Putamen (tissue), 1 donor: ENCODE measurements at regions not wholly inside any gene's neighbourhood (a gene's known extent, or its start where the extent isn't known, plus 50 kb on each side); places are given as distances from the start of the nearest gene placed in this dataset.

Experiments
- DNase-seq: peaks from one replicate; pipeline ENCODE4 v3.0.0-alpha.2; 2016; ENCODE audit warnings: low spot score

- DNase-seq = no peak
Measured at GRCh38 chr13:97631158-97631557, 197.2 kb downstream of the RAP2A start.

- DNase-seq = no peak
Measured at GRCh38 chr13:97639236-97639635, 205.3 kb downstream of the RAP2A start.

GRCh38 chr13:97640268-97640667, 206.3 kb downstream of the RAP2A start:
- no peak for DNase-seq

- no peak for DNase-seq
Measured at GRCh38 chr13:97648171-97648880, 214.4 kb downstream of the RAP2A start.

GRCh38 chr13:97648881-97649224, 214.9 kb downstream of the RAP2A start:
- DNase-seq = no peak

- no peak for DNase-seq
Measured at GRCh38 chr13:97653443-97654140, 219.6 kb downstream of the RAP2A start.

GRCh38 chr13:97654236-97654635, 220.3 kb downstream of the RAP2A start:
- DNase-seq = no peak

GRCh38 chr13:97658556-97658955, 224.6 kb downstream of the RAP2A start:
- no peak for DNase-seq

- no peak for DNase-seq
Measured at GRCh38 chr13:97659602-97660001, 225.6 kb downstream of the RAP2A start.

GRCh38 chr13:97660594-97661260, 226.8 kb downstream of the RAP2A start:
- DNase-seq = no peak

- DNase-seq = no peak
Measured at GRCh38 chr13:97686594-97686993, 252.6 kb downstream of the RAP2A start.

- no peak for DNase-seq
Measured at GRCh38 chr13:97692628-97693027, 258.7 kb downstream of the RAP2A start.

- DNase-seq = no peak
Measured at GRCh38 chr13:97695684-97696083, 257.8 kb upstream of the IPO5 start.

- no peak for DNase-seq
Measured at GRCh38 chr13:97696921-97697320, 256.6 kb upstream of the IPO5 start.

GRCh38 chr13:97700306-97700848, 253.1 kb upstream of the IPO5 start:
- DNase-seq = no peak

- DNase-seq = no peak
Measured at GRCh38 chr13:97702614-97703013, 250.9 kb upstream of the IPO5 start.

- DNase-seq = no peak
Measured at GRCh38 chr13:97710797-97711196, 242.7 kb upstream of the IPO5 start.

- no peak for DNase-seq
Measured at GRCh38 chr13:97712770-97713169, 240.7 kb upstream of the IPO5 start.

GRCh38 chr13:97715763-97716162, 237.7 kb upstream of the IPO5 start:
- DNase-seq = no peak

- no peak for DNase-seq
Measured at GRCh38 chr13:97716746-97717145, 236.7 kb upstream of the IPO5 start.

- no peak for DNase-seq
Measured at GRCh38 chr13:97719736-97720135, 233.7 kb upstream of the IPO5 start.

GRCh38 chr13:97720896-97721295, 232.6 kb upstream of the IPO5 start:
- DNase-seq = no peak

- DNase-seq = no peak
Measured at GRCh38 chr13:97723655-97724054, 229.8 kb upstream of the IPO5 start.
